ENCODE measurements at regions not wholly inside any gene's neighbourhood (a gene's known extent, or its start where the extent isn't known, plus 50 kb on each side); places are given as distances from the start of the nearest gene placed in this dataset.

DNA sequence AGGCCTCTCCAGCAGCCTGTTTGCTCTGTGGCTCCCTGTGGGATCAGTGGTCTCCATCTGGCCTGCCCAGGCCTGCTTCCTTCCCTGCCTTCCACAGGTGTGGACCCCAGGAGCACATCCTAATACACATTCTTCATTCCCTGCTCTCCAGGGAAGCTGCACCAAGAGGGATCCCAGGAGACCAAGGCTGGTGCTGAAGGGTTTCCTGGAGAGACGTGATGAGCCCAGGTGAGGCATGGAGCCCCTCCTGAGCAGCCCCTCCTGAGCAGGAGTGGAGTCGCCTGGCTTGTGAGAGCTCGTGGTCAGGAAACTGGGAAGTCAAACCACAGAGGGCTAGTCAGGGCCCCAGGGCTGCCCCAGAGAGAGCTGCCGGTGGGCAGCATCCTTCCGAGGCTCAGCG, 561.4 kb downstream of the MATN1 start:
- TF ChIP-seq CTCF (IDR thresholded peaks at IDR 0.05) (no peak), POLR2AphosphoS5 (IDR thresholded peaks at IDR 0.05) (no peak), POLR2A (IDR thresholded peaks at IDR 0.05; ENCODE audit: low read depth) (no peak), EP300 (IDR thresholded peaks at IDR 0.05) (no peak)

Data from esophagus muscularis mucosa (tissue), 4 donors.